Fibroblast of skin of left biceps (primary cell): ENCODE measurements at regions not wholly inside any gene's neighbourhood (a gene's known extent, or its start where the extent isn't known, plus 50 kb on each side); places are given as distances from the start of the nearest gene placed in this dataset.
A peak's percentile ranks its signal among the peaks of the same experiment; 100 is the strongest.
"Not testable (repeated sequence)": the region's sequence is repeated elsewhere in the genome, so short reads cannot be mapped to it uniquely, and the experiment has no call there.

ENCODE experiments used
- DNase-seq, 2 experiments: peaks; one replicate each; pipeline ENCODE4 v3.0.0-alpha.2; 2013; ENCODE audit warnings: low read depth in 2 of 2

DNA sequence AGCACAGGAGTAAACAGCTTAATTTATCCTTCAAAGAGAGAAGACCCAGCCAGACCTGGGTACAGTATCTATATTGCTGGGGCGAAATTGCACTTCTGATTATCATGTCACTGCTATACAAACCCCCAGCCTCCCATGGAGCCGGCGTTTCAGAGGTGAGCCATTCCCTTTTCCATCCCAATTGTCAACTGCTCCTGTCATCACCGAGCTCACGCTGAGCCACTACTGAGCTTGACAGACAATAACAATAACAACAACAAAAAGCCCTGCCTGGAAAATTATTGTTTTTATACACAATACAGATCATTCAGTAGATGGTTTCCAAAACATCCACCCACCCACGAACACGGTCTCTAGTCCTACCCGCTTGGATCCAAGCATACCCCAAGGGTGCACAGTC lies 129.0 kb upstream of the JARID2 start:
- DNase-seq, result no peak

DNA sequence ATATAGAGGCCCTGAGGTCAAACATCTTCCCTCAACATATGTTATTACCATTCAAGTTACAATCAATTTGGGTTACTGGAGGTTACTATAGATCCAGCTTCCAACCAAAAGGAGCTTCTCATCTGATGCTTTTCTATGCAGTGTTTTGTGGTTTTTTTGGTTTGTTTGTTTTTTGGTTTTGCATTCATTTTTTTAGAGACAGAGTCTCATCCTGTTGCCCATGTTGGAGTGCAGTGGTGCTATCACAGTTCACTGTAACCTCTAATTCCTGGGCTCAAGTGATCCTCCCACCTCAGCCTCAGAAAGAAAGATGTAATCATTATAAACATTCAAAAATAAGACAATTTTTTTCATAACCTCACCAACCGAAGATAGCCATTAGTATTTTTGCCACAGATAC lies 124.4 kb upstream of the JARID2 start:
- DNase-seq, result no peak

DNA sequence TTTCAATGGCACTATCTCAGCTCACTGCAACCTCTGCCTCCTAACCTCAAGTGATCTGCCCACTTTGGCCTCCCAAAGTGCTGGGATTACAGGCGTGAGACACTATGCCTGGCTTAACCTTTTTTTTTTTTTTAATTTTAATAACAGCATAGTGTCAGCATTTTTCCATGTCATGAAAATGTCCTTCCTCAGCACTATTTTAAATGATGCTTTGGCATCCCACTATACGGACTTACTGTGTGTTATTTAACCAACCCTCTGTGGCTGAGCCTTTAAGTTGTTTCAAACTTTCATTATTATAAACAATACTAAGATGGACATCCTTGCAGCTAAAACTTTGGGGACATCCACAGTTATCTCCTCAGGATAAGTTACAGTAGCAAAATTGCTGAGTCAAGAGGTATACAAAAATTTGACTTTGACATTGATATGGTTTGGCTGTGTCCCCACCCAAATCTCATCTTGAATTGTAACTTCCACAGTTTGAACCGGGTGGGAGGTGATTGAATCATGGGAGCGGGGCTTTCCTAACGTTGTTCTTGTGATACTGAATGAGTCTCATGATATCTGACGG lies 123.8 kb upstream of the JARID2 start:
- no peak for DNase-seq

DNA sequence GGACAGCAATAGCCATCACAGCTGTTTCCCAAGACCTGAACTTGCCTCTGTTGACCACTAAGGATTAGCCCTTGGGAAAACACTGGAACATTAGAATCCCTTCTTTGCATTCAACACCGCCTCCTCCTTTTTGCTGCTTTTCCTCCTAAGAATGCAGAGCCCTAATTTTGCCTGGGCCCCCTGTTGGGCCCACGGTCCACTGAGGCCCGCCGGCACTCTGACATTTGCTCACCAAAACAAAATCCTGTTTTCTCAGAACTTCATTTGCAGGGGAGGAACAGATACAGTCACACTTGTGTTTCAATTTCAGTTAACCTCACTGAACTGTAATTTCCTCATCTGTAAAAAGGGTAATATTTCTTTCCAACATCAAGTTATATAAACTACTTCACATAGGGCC lies 116.0 kb upstream of the JARID2 start:
- DNase-seq, result no peak

- no peak for DNase-seq
Observed at GRCh38 chr6:15131234-15131633, 114.6 kb upstream of the JARID2 start.

- no peak for DNase-seq
Observed at GRCh38 chr6:15131651-15132061, 114.2 kb upstream of the JARID2 start.

GRCh38 chr6:15132167-15132566 lies 113.7 kb upstream of the JARID2 start:
- no peak for DNase-seq

- DNase-seq, result peak in 1 of 2 experiments; percentile 21
Observed at GRCh38 chr6:15132854-15133670, 112.8 kb upstream of the JARID2 start.

GRCh38 chr6:15137086-15137485 lies 108.8 kb upstream of the JARID2 start:
- DNase-seq, result no peak

DNA sequence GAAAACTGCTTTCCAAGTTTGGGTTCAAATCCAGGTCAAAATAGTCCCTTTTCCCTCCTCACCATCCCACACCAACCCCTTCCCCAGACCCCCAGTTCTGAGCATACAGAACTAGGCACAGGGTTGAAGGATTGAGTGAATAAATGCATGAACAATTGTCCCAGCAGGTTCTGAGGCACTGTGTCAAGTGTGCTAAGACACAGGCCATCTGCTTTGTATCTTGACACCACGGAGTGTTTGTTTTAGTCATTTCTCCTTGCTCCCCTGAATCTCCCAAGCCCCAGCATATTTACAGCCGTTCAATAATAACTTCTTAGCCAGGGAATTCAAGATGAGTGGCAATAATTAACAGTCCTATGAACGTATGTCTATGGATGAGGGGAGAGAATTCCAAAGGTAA lies 102.8 kb upstream of the JARID2 start:
- DNase-seq, result no peak

GRCh38 chr6:15143540-15143939 lies 102.3 kb upstream of the JARID2 start:
- no peak for DNase-seq

DNA sequence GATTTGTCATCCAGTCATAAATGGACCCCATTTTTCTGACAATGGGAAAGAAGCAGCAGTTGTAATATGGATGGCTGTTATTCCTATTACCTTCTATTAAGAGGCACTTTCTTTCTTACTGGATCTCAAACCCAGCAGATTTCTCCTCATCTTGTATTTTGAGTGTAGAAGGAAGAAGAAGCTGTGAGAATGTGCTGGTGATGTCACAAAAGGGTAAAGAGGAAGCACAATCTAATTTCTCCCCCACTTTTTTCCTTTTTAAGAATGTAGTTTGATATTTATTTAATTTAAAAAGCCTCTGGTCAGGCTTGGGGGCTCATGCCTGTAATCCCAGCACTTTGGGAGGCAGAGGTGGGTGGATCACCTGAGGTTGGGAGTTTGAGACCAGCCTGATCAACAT lies 100.0 kb upstream of the JARID2 start:
- no peak for DNase-seq

DNA sequence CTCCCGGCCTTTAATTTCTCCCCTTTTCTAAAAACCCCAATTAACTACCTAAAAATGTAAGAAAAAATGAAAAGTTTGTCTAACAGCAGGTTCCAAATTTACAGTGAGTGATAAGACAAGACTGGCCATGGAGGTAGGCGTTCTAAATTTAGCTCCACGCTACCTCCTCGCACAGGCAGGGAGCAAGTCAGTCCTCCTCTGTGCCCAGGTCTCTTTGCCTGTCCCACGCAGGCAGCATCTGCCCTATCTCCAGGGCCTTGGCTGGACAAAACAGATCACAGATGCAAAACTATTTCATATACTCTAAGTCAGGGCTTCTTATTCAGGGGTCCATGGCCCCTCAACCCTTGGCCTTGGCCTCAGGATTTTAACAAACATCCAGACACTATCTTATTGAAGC lies 98.0 kb upstream of the JARID2 start:
- DNase-seq, result no peak

GRCh38 chr6:15148356-15148946 lies 97.4 kb upstream of the JARID2 start:
- peak in 1 of 2 experiments; percentile 39 for DNase-seq

DNA sequence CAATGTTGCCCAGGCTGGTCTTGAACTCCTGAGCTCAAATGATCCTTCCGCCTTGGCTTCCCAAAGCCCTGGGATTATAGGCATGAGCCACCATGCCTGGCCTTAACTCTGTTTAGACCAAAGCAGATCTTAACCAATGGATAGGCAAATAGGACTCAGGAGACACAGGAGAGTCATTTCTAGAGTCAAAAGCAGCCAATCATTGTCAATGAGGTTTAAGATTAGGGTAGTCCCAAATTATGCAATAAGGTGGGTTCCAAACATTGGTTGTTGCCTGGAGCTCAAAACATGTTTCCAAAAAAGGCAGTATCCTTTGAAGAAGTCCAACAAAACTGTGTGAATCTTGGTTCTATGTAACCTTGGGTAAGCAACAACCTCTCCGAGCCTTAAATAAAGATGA lies 95.7 kb upstream of the JARID2 start:
- no peak for DNase-seq

- DNase-seq, result no peak
Observed at GRCh38 chr6:15152700-15153099, 93.2 kb upstream of the JARID2 start.

GRCh38 chr6:15153191-15153590 lies 92.7 kb upstream of the JARID2 start:
- DNase-seq, result no peak

DNA sequence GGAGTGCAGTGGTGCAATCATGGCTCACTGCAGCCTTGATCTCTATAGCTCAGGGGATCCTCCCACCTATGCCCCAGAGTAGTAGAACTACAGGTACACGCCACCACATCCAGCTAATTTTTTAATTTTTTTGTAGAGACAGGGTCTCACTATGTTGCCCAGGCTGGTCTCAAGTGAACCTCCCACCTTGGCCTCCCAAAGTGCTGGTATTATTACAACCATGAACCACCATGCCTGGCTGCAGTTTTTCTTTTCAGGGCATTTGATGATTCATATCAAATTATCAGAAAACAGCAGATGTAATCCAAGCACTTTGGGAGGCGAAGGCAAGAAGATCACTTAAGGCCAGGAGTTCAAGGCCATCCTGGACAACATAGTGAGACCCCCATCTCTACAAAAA lies 88.4 kb upstream of the JARID2 start:
- DNase-seq, result no peak

DNA sequence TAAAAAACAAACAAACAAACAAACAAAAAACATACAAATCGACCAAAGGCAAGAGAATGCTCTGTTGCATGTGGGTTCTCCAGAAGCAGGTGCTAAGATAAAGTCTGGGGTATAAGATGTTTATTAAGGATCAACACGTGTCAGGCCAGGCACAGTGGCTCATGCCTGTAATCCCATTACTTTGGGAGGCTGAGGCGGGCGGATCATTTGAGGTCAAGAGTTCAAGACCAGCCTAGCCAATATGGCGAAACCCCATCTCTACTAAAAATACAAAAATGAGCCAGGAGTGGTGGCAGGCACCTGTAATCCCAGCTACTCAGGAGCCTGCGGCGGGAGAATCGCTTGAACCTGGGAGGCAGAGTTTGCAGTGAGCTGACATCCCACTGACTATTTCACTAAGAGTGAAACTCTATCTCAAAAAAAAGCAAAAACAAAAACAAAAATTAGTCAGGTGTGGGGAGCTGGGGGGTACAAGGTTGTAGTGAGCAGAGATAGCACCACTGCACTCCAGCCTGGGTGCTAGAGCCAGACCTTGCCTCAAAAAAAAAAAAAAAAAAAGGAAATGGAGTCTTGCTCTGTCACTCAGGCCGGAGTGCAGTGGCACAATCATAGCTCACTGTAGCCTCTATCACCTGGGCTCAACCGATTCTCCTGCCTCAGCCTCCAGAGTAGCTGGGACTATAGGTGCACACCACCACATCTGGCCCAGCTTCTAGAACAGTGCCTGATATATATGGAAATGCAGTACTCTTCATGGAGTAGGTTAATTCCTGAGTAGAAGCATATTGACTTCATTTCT lies 86.8 kb upstream of the JARID2 start:
- DNase-seq, result no peak

- no peak for DNase-seq
Observed at GRCh38 chr6:15160812-15161211, 85.1 kb upstream of the JARID2 start.

- DNase-seq, result not testable (repeated sequence)
Observed at GRCh38 chr6:15164855-15165254, 81.0 kb upstream of the JARID2 start.

DNA sequence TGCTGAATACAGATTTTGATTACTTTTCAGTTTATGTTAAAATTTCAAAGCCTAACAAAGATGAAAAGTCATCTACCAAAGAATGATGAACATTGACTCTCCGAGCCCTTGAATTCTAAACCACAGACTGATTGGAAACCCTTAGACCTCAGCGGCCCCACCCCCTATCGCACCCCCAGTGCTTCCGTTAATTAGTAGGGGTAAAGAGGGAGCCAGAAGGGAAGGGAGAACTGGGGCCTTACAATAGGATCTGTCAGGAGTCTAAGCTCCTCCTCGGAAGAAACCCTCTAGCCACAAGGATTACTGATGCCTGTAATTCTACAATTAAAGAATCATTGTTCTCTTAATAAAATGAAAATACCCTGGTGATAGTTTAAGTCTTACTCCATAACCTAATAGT lies 79.7 kb upstream of the JARID2 start:
- DNase-seq, result no peak
